Right lobe of liver (tissue), 6 donors: ENCODE measurements at regions not wholly inside any gene's neighbourhood (a gene's known extent, or its start where the extent isn't known, plus 50 kb on each side); places are given as distances from the start of the nearest gene placed in this dataset.

Experiments used
- ATAC-seq, 4 donors: fragments of 200-7000 bp; cut with Tn5 transposase; one replicate each; pipeline ENCODE4 v1.9.1; 2020; ENCODE audit warnings: mild to moderate bottlenecking in 4 of 4, moderate library complexity in 4 of 4
- DNase-seq, 3 donors: peaks; one replicate each; pipeline ENCODE4 v3.0.0-alpha.2; 2020
- H3K27ac ChIP-seq, 3 donors: fragments of 200-600 bp; one replicate each; pipeline ENCODE4 v1.8.0; 2022
- H3K27me3 ChIP-seq, 2 donors: fragments of 200-600 bp; one replicate each; pipeline ENCODE4 v1.8.0; 2022
- H3K36me3 ChIP-seq, 4 donors: fragments of 200-600 bp; sonication (generic) in 1 of 4; one replicate each; pipeline versions ENCODE4 v1.5.1 to v1.8.0; 2017 to 2022; ENCODE audit warnings: control low read depth in 1 of 4
- H3K4me1 ChIP-seq, 4 donors: fragments of 200-600 bp; sonication (generic) in 1 of 4; one replicate each; pipeline versions ENCODE4 v1.5.1 to v1.8.0; 2017 to 2022; ENCODE audit warnings: control low read depth in 1 of 4
- H3K4me3 ChIP-seq, 3 donors: fragments of 200-600 bp; one replicate each; pipeline ENCODE4 v1.8.0; 2022
- H3K9me3 ChIP-seq, 4 donors: fragments of 200-600 bp; sonication (generic) in 1 of 4; one replicate each; pipeline versions ENCODE4 v1.5.1 to v1.8.0; 2017 to 2022; ENCODE audit warnings: control low read depth in 1 of 4
- CTCF ChIP-seq, 4 donors: fragments of 200-600 bp in 3 of 4; fragments of 450-650 bp in 1 of 4; IDR thresholded peaks; one replicate each; pipeline versions ENCODE4 v1.5.1 to v1.8.0; 2016 to 2022; ENCODE audit warnings: antibody characterized with exemption in 4 of 4, mild to moderate bottlenecking in 2 of 4
- POLR2A ChIP-seq: fragments of 450-650 bp; IDR thresholded peaks from one replicate; pipeline ENCODE4 v1.6.1; 2017; ENCODE audit warnings: antibody characterized with exemption, mild to moderate bottlenecking
- WGBS: methylation state at CpG from one replicate; pipeline ENCODE4 v1.1.6; 2018; ENCODE audit warnings: low coverage, low lambda C conversion rate; ENCODE audit not compliant: insufficient coverage; ENCODE audit errors: missing lambda C conversion rate; 5-methylcytosine and 5-hydroxymethylcytosine counted together
- intact Hi-C, 2 donors: fragments of 100-400 bp; cut with DNase I; formaldehyde crosslinking; loops; one replicate each; pipeline versions ENCODE4 v1.11.2 to v1.14.1; 2022
- donor health status: DM: no; HTN: yes; CAD: no.
- donor health status: DM: no; HTN: no; CAD: no.
- donor health status: DM: no; HTN: no; CAD: no.
- donor health status: DM: no; HTN: yes; CAD: no.
- donor health status: DM: no; HTN: yes; CAD: no.

GRCh38 chr11:116458546-116458945 lies 314.2 kb downstream of the BUD13 start:
- no peaks in the 10 kb centered on the region for H3K9me3 ChIP-seq
- ATAC-seq: no peak
- H3K27me3 ChIP-seq: no peaks in the 10 kb centered on the region
- no peaks in the 10 kb centered on the region for H3K36me3 ChIP-seq
- WGBS: 73% methylated on average over 4 of the region's 4 CpGs
- no peak overlapping the region for H3K4me3 ChIP-seq
- no peaks in the 10 kb centered on the region for H3K4me1 ChIP-seq
- no peak for TF ChIP-seq POLR2A
- H3K27ac ChIP-seq: no peak overlapping the region
- intact Hi-C loops: no loop called here
- no peak for DNase-seq

GRCh38 chr11:116457336-116458007 lies 315.3 kb downstream of the BUD13 start:
- Histone ChIP-seq H3K27ac (no peak overlapping the region), H3K27me3 (no peaks in the 10 kb centered on the region), H3K9me3 (no peaks in the 10 kb centered on the region), H3K4me3 (no peak overlapping the region), H3K36me3 (no peaks in the 10 kb centered on the region), H3K4me1 (no peaks in the 10 kb centered on the region)
- ATAC-seq (no peak), DNase-seq (no peak)
- intact Hi-C loops: no loop called here
- 52% methylated on average over 7 of the region's 10 CpGs for WGBS
- TF ChIP-seq POLR2A (no peak), CTCF (IDR thresholded peaks at IDR 0.05) (no peak)

GRCh38 chr11:116454951-116455350 lies 317.8 kb downstream of the BUD13 start:
- intact Hi-C loops: no loop called here
- WGBS: 70% methylated on average over 1 of the region's 1 CpG
- TF ChIP-seq POLR2A: no peak
- no peak for TF ChIP-seq CTCF (IDR thresholded peaks at IDR 0.05)
- H3K4me3 ChIP-seq: no peak overlapping the region
- no peaks in the 10 kb centered on the region for H3K4me1 ChIP-seq
- no peak for ATAC-seq
- no peaks in the 10 kb centered on the region for H3K36me3 ChIP-seq
- H3K27ac ChIP-seq: no peak overlapping the region
- DNase-seq: no peak
- H3K27me3 ChIP-seq: no peaks in the 10 kb centered on the region
- no peaks in the 10 kb centered on the region for H3K9me3 ChIP-seq

- no peak overlapping the region for H3K4me3 ChIP-seq
- ATAC-seq (peak; percentile 80 to 87 (median 83)), DNase-seq (peak in 2 of 3 donors; percentile 41 to 62)
- no peak overlapping the region for H3K27ac ChIP-seq
- TF ChIP-seq CTCF (IDR thresholded peaks at IDR 0.05): peak; percentile 54 to 67 (median 58)
- TF ChIP-seq POLR2A: no peak
- H3K9me3 ChIP-seq: no peaks in the 10 kb centered on the region
- H3K27me3 ChIP-seq: no peaks in the 10 kb centered on the region
- intact Hi-C loops: no loop called here
- no peaks in the 10 kb centered on the region for H3K4me1 ChIP-seq
- 50% methylated on average over 5 of the region's 9 CpGs for WGBS
- no peaks in the 10 kb centered on the region for H3K36me3 ChIP-seq
These were observed 318.7 kb downstream of the BUD13 start for GRCh38 chr11:116454020-116454645.

GRCh38 chr11:116452461-116452860 lies 320.3 kb downstream of the BUD13 start:
- intact Hi-C loops: no loop called here
- DNase-seq: no peak
- ATAC-seq: no peak
- Histone ChIP-seq H3K4me3 (no peak overlapping the region), H3K27ac (no peak overlapping the region), H3K36me3 (no peaks in the 10 kb centered on the region), H3K9me3 (no peaks in the 10 kb centered on the region), H3K27me3 (no peaks in the 10 kb centered on the region), H3K4me1 (no peaks in the 10 kb centered on the region)
- WGBS: 29% methylated on average over 1 of the region's 3 CpGs
- TF ChIP-seq CTCF (IDR thresholded peaks at IDR 0.05) (no peak), POLR2A (no peak)
